GM18511 (cell line): ENCODE measurements at regions not wholly inside any gene's neighbourhood (a gene's known extent, or its start where the extent isn't known, plus 50 kb on each side); places are given as distances from the start of the nearest gene placed in this dataset.

Experiments used
- ATAC-seq: cut with Tn5 transposase; IDR thresholded peaks from one replicate; pipeline ENCODE4 v1.9.1; 2021; ENCODE audit warnings: mild to moderate bottlenecking, moderate library complexity; ENCODE audit not compliant: unreplicated experiment

DNA sequence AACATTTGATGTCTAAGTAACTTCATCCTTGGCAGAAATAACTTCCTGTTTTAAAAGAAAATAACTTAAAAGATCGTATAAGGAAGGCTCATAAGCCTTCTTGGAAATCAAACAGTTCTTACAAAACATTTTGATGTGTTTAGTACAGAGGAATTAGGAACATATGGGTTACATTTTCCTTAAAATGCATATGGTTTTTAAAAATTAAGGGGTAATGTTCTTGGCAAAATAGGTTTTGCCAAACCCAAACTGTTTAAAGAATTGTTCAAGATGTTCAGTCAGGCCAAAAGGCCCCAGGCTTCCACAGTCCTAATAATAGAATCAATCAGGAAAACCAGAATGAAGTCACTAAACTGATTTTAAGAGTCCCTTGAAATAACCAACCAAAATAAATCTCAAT, 142.7 kb upstream of the SLC35B3 start:
- no peak for ATAC-seq

DNA sequence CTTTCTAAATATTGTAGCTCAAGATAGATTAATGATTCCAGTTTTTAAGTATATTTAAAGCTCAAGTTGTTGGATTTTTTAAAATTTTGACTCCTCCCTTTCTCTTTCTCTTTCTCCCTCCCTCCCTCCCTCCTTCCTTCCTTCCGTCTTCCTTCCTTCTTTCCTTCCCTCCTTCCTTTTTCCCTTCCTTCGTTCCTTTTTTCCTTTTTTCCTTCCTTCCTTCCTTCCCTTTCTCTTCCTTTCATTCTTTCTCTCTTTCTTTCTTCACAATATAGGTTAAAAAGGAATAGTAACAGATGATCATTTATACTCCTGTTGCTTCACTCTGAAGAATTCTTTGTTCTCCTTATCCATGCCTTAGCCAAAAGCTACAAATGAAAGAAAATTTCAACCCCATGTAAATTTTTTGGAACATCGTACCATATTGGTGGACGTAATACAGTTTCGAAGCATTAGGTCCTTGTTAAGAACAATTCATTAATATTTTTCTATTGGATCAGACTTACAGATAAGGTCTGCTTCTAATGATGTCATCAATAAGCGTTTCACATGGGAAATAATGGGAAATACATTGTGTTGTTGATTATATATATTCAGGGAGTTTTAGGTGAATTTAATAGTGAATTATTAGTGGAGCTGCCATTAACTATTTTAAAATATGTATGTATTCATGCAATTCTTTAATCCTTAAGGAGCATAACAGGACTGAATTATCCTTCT, 139.6 kb upstream of the SLC35B3 start:
- ATAC-seq, result no peak

DNA sequence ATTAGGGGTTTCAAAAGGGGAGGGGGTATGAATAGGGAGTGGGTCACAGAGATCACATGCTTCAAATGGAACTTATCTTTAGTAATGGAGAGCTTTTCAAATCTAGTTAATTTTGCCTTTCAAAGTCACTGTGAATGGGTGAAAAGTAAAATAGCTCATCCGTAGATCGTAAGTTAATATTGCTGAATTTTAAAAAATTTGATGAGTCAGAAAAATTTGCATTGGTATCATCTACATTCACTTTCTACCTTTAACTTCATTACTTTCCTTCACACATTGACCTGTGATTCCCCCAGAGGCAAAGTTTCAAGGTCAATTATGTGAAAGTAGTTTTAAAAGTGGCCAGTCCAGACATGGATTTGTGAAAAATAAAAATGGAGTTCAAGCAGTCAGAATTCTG, 139.0 kb upstream of the SLC35B3 start:
- no peak for ATAC-seq

DNA sequence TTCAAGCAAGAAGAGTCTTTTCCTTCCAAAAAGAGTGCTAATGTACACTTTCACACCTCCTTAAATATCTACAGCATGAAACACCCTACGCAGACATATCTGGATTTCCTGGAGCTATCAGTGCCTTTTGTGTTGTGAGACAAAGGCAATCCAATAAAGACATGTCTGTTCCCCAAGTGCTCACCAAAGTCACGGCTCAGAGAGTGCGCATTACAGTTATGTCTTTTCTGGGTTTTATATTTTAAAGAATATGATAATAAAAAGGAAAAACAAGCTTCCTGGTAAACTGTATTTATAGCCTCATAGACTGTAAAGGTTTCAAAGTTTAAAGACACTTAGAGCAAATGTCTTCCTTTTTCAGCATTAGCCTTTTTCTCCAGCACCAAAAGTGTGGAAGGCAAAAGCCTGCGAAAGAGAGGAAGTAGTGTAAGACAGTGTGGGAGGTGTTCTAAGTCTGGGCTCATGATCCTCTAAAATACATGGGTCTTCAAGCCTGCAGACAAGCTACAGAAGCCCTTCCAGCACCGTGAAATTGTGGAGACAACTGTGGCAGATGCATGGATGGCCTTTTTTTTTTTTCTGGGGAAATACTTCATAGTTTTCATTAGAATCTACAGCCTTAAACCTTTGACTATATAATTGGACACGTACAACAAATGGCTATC, 135.0 kb upstream of the SLC35B3 start:
- ATAC-seq, result no peak

DNA sequence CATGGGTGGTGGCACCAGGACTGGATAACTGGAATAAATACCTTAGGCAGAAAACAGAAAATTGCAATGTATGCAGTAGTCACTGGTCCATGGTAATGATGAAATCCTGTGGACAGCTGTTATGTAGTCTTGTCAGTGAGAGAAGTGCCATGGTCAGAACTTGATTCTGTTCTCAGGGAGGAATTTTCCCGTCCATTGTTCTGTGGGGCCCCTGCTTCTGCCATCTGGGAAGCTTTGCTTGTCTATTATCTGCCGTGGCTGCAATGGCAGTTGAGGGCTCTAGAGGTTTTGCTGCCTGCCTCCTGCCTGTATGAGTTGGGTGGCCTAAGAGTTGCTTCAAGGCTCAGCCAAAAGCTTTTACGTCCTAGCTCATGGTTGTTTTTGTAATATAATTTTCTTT, 126.8 kb upstream of the SLC35B3 start:
- ATAC-seq, result no peak

DNA sequence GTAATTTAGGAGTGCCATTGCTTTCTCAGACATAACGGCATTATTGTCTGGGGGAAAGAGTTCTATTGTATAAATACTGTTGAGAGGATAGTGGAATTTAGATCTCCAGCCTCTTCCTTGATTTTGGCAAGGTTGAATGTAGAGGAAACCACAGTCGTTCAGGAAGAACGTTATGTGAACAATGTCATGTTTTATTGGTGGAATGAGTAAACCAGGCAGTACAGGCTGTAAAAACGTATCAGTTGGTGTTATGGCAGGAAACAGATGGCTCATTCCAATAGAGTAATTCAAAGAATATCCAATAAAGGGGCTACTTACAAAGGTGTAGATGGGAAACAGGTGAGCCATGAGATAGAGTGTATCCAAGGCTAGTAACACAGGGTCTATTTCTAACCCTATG, 123.6 kb upstream of the SLC35B3 start:
- no peak for ATAC-seq

DNA sequence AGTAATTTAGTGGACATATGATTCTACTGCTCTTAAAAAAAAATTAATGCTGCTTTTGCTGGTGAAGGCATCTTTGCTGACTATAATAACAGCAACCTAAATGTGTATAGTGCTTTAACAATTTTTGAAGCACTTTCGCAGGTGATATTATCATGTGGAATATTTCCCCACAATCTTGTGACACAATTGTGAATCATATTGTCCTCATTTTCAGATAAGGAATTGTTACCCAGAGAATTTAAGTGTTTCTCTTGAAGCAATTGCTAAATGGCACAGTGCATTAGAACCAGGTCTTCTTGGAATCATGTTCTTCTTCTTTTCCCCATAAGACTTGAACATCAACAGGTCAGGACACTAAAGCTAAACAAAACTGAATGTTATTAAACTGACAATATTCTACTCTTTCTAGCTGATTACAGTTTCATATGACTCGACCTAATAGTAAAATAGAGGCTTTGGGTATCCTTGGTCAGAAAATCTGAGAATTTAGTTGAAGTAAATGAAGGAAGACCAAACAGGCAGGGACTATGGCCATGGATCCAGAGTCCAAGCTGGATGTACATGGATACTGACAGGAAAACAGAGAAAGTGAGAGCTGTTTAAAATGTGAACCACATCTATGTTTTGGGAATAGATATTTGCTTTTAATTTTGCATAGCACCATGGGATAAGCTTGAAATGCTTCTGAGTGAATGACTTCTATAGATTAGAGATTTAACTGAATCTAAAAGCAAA, 121.8 kb upstream of the SLC35B3 start:
- no peak for ATAC-seq

DNA sequence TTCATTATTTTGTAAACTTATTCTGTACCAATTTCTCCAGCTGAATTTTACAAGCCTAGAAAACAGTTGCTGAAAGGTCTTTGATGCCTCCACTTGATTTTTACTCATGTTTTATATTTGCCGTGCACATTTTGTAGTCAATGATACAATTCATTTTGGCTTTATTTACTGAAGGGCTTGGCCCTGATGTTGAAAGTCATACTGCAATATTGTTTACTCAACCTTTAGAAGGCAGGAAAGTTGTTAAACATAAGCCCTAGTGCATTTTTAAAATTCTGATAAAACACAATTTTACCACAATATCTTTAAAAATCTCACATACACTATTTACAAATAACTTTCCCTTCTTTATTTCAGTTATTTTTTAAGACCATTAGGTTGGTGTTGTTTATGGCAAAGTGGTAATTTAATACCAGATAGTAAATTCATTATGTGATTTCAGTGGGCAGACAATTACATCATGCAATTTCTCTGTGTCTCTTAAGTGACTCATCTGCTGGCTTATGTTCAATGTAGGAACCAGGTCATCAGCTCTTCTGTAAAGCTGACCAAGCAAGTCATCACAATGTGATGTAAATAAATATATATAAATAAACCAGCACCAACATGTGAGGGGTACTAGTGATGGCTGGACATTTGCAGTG, 121.1 kb upstream of the SLC35B3 start:
- no peak for ATAC-seq

DNA sequence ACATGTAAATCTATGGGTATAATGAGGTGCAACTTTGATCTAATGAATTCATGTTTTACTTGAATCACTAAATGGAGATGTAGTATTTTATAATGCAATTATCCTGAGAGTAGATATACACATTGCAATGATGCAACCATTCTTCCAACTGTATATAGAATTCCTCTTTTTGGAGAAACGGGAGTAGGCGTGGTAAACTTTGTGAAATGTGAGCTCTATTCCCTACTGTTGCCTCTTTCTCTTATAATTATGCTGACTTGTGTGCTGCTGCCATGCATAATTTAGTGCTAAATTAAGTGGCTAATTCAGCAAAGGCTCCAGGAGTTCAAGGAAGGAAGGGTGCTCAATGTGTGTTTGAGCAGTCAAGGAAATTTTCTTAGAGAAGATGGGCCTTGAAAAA, 116.6 kb upstream of the SLC35B3 start:
- ATAC-seq, result no peak

DNA sequence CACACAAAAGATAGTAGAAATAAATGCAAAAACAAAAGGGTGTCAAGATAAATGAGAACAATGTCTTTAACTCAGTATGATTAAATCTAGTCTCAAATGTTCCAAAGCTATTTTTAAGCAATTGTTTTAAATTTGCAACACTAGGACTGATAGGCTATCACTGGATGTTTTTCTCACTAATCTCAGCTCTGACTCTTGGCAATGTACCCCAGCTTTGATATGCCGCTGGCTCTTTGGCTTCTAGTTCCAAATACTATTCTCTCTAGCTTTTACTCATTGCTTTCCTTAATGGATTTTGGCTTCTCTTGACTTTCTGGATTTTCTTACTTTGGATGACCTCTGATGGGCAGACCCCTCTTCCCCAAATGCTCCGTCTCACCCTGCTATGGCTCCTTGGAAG, 116.0 kb upstream of the SLC35B3 start:
- ATAC-seq, result no peak

DNA sequence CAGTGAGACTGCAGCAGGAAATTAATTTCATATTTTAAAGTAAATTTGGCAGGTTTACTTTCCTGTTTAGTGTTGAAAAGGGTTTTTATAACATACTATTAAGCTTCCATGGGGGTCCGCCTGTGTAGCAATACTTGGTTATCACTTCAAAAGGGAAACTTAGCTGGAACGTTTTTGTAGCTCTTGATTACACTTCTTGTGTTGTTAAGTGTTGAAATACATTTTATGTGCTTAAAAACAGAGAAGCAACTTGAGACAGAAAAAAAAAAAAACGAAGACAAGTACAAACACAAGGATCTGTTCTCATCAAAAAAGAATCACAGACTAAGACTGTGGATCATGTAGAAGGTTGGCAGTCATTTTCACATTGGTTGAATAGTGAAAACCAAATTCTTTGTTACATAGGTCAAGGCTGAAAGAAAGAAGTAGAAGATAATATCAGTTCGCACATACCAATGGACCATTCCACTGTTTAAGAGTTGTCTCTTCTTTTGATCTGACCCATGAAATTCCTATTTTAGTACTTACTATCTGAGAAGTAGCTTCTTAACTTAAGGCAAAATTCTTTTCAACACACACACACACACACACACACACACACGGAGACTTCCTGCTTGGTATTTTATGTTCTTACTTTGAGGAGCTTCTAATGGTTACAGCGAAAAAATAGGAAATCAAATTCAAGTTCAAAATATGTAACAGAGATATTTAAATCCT, 113.9 kb upstream of the SLC35B3 start:
- ATAC-seq, result no peak

DNA sequence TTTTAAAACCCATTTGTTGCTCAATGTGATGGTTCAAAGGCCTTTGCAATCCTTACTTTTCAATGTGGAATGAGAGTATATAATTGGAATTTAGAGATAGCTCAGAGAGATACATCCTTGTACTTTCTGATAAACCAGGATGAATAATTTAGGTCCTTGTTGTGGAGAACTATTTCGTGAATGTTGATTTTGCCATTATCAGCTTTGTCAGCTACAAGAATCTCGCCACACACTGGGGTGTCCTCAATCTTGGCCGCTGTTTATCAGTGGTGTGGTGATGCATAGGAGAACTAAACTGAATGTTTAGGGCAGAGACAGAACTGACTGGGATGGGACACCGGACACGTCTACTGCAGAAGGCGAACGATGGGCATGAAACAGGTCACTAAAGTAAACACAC, 111.2 kb upstream of the SLC35B3 start:
- no peak for ATAC-seq

DNA sequence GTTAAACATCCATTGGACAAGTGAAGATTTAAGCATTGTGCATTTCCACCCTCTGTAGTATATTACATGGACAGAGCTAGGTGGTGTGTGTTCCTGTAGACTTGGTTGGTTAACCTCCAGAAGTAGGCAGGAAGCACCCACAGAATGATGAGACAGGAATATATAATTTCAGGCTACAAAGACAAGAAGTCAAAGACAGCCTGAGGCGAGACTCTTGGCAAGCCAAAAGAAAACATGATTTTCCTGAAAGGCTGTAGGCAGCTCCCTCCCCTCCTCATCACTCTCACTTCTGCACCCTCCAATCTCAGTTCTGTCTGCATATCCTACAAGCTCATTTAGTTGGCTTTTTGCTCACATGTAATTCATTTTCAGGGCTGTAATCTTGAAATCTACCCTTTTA, 110.0 kb upstream of the SLC35B3 start:
- no peak for ATAC-seq

DNA sequence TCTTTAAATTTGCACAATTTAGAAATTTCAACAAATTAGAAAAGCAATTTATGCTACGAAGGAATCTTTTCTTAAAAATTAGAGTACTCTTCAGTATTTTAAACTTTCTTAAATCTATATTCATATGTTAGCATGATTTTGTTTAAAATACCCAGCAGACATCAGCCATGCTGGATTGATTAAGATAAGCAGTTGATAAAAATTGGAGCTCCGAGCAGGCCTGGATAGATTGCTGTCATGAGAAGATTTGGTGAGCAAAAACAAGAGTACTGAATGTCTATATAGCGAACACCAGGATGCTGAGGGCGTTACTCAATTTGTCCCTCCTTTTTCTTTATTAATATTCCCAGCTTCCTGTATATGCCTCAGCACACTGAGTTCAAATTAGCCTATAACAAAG, 108.4 kb upstream of the SLC35B3 start:
- no peak for ATAC-seq

DNA sequence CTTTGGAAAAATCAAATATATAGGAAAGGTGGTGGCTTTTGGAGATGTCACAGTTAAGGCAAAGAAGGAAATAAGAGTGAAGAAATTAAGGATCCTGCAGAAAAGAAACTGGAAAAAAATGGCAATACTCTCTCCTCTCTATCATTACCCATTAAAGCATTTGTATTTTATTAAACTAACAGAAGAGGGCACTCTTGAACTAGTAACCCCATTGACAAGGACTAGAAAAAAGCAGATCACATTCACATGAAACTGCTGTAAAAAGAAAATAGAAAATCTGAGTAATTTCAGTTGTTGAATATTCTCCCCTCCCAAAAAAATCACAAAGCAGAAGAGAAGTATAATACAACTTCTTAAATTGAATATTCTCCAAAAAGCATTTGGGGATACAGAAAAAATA, 104.1 kb upstream of the SLC35B3 start:
- no peak for ATAC-seq

DNA sequence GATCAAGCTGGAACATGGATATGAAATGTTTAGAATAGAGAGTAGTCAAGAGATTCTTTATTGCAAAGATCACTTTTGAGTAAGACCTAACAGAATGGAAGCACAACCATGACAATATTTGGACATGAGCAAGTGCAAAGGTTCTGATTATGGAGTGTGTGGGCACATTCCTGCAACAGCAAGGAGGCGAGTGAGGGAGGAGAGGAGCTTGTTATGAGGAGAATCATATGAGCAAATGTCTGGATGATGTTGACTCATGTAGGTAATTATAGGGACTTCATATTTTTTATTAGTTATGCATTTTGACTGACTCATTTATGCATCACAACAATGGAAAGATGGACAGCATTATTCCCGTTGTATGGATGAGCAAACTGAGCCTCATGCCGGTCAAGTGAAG, 100.8 kb upstream of the SLC35B3 start:
- no peak for ATAC-seq

DNA sequence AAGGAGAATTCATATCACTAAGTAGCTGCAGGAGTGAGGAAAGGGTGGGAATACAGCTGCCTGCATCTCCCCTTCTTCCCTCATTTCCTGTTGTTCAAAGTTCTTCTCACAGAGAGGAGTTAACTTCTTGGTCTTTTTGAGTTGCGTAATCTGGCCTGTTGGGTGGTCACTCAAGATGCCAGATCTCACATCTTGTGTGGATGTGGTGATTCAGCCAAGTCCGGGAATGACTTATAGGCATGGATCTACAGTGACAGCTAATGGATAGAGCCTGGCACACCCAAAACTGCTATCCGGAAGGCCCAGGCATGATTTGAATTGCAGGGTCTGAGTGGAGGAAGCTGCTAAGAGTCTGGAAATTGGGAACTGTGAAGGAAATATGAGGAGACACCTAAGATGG, 100.2 kb upstream of the SLC35B3 start:
- no peak for ATAC-seq

DNA sequence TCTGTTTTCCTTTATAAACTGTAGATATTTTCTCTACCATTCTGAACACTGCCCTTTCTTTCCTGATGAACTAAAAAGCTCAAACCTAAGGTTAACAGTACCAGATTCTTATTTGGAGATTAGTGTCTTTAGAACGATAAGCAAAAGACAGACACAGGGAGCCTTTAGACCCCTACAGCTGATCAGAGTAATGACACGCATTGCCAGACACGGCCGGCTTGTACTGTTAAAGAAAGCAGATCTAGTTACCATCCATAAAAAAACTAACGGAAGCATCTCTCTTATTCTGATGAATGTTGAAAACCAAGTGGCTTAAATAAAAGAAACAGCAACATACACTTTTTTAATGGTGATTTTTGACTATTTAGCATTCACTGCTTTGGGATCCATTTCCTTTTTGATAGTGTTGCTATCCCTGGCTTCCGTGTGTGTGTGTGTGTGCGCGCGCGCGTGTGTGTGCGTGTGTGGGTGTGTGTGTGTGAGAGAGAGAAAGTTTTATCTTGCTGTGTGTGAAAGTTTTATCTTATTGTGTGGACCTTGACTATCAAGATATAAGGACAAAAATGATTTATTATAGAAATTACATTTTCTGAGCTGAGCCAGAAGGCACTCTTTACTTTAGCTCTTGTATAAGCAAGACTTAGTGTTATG, 95.6 kb upstream of the SLC35B3 start:
- ATAC-seq, result no peak

DNA sequence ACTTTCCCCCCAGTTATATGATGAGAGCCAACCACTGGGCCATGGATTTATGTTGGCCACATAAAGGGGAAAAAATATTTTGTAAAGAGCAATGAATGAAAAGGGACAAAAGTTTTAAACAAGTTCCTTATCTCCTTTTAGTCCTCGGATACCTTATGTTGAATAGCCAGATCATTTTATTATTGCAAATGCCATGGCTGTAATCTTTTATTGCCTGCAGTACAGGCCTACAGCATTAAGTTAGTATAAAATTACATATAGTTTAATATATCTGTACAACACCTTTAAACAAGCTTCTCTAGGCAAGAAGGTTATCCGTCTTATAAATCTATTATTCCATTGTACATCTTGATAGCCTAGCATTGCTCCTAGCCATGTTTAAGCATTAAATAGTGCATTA, 93.9 kb upstream of the SLC35B3 start:
- no peak for ATAC-seq

DNA sequence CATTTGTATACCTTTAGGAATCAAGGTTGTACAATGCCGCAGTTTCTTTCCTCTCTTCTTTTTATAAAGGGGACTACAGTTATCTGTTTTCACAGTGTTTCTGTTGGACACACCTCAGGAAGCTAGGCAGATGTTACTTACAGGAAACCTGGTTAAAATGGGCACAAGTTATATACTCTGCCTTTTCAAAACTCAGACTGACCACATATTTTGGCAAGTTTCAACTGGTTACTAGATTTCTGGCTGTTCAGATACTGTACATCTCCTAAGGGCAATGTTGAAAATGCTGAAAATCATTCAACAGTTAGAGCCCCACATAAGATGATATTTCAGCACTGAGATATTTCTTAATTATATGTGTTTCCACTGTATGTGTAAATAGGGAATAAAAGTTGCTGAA, 92.5 kb upstream of the SLC35B3 start:
- no peak for ATAC-seq

DNA sequence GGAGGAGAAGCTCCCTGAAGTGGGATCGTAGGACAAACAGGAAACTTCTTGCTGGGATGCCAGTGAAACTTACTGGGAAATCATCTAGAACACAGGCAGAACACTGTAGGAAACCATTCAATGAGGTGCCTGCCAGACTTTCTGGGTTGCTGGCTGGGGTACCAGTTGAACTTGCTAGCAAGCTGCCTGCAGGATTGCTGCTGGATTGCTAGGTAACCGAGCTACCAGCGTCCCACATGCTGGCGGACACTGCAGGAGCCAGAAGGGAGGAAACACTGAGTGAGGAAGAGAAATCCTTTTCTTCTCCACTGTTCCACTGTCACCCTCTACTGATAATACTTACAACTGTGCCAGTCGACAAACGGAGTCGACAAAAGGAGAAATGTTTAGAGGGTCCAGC, 91.3 kb upstream of the SLC35B3 start:
- ATAC-seq, result no peak
